Gastroesophageal sphincter (tissue), 4 donors: ENCODE measurements at regions not wholly inside any gene's neighbourhood (a gene's known extent, or its start where the extent isn't known, plus 50 kb on each side); places are given as distances from the start of the nearest gene placed in this dataset.

Source experiments
- ATAC-seq: fragments of 150-250 bp; one replicate; pipeline ENCODE4 v1.9.1; 2016; ENCODE audit warnings: mild to moderate bottlenecking, moderate library complexity
- H3K27ac ChIP-seq, 4 donors: fragments of 200-600 bp; sonication (generic) in 3 of 4; 1 replicate in 3 of 4; 2 replicates in 1 of 4; pipeline ENCODE4 v1.5.1; 2016 to 2019
- H3K27me3 ChIP-seq: fragments of 200-600 bp; sonication (generic); one replicate; pipeline ENCODE4 v1.5.1; 2019
- H3K36me3 ChIP-seq, 2 donors: fragments of 200-600 bp; sonication (generic); one replicate each; pipeline ENCODE4 v1.5.1; 2019; ENCODE audit warnings: control low read depth in 1 of 2
- H3K4me1 ChIP-seq, 3 donors: fragments of 200-600 bp; sonication (generic); 1 replicate in 2 of 3; 2 replicates in 1 of 3; pipeline ENCODE4 v1.5.1; 2016 to 2019; ENCODE audit warnings: control low read depth in 2 of 3
- H3K4me3 ChIP-seq, 2 donors: fragments of 200-600 bp; sonication (generic); one replicate each; pipeline ENCODE4 v1.5.1; 2019; ENCODE audit warnings: mild to moderate bottlenecking in 1 of 2, moderate library complexity in 1 of 2
- H3K9me3 ChIP-seq, 3 donors: fragments of 200-600 bp; sonication (generic); one replicate each; pipeline ENCODE4 v1.5.1; 2017 to 2019; ENCODE audit warnings: control low read depth in 2 of 3
- EP300 ChIP-seq: sonication (generic); formaldehyde crosslinking; IDR thresholded peaks from one replicate; pipeline ENCODE4 v1.6.1; 2017; ENCODE audit warnings: antibody characterized with exemption, mild to moderate bottlenecking
- POLR2A ChIP-seq, 2 donors: fragments of 450-650 bp; IDR thresholded peaks; one replicate each; pipeline ENCODE4 v1.6.1; 2017; ENCODE audit warnings: antibody characterized with exemption in 2 of 2, mild to moderate bottlenecking in 2 of 2, moderate library complexity in 1 of 2
- POLR2AphosphoS5 ChIP-seq: sonication (generic); formaldehyde crosslinking; IDR thresholded peaks from one replicate; pipeline ENCODE4 v1.6.1; 2017; ENCODE audit warnings: antibody characterized with exemption
- WGBS, 2 donors: methylation state at CpG; one replicate each; pipeline ENCODE4 v1.1.5; 2018; ENCODE audit warnings: low coverage in 1 of 2; 5-methylcytosine and 5-hydroxymethylcytosine counted together
- TF ChIP-seq, protein P1 (sequence below), 4 experiments: fragments of 200-600 bp in 2 of 4; fragments of 450-650 bp in 2 of 4; sonication (generic) in 1 of 4; IDR thresholded peaks; one replicate each; pipeline ENCODE4 v1.5.1; 2017 to 2019; ENCODE audit warnings: antibody characterized with exemption in 4 of 4, mild to moderate bottlenecking in 2 of 4, moderate library complexity in 2 of 4

DNA sequence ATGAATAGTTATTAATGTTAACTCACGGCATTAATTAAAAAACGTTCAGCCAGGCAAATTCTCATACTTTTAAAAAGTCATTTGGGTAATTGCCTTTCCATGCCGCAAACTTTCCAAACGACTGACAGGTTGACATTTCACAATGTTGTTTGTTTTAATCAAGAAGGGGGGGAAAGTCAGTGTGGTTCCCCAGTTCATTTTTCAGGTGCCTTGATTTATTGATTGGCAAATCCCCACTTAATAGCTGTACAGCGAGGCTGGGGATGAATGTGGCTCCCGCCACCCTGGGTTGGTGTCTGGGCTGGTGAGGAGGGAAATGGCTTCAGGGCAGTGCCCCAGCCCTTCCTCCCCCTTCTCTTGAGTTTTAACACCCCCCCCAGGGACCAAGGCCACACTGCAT, 318.0 kb downstream of the SOX9 start:
- no peaks in the 10 kb centered on the region for H3K36me3 ChIP-seq
- 74% methylated on average over 4 of the region's 6 CpGs; no CpG with 5 or more reads in 1 of the 2 donors for WGBS, 2 donors
- no peak for TF ChIP-seq POLR2A (IDR thresholded peaks at IDR 0.05)
- TF ChIP-seq, protein P1, sequence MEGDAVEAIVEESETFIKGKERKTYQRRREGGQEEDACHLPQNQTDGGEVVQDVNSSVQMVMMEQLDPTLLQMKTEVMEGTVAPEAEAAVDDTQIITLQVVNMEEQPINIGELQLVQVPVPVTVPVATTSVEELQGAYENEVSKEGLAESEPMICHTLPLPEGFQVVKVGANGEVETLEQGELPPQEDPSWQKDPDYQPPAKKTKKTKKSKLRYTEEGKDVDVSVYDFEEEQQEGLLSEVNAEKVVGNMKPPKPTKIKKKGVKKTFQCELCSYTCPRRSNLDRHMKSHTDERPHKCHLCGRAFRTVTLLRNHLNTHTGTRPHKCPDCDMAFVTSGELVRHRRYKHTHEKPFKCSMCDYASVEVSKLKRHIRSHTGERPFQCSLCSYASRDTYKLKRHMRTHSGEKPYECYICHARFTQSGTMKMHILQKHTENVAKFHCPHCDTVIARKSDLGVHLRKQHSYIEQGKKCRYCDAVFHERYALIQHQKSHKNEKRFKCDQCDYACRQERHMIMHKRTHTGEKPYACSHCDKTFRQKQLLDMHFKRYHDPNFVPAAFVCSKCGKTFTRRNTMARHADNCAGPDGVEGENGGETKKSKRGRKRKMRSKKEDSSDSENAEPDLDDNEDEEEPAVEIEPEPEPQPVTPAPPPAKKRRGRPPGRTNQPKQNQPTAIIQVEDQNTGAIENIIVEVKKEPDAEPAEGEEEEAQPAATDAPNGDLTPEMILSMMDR (IDR thresholded peaks at IDR 0.05), result no peak
- no peak for TF ChIP-seq EP300
- H3K4me1 ChIP-seq, result no peaks in the 10 kb centered on the region
- H3K27ac ChIP-seq, result no peak overlapping the region
- no peak overlapping the region for H3K4me3 ChIP-seq
- no peak for ATAC-seq
- no peaks in the 10 kb centered on the region for H3K9me3 ChIP-seq
- no peaks in the 10 kb centered on the region for H3K27me3 ChIP-seq

GRCh38 chr17:72439893-72440502, 319.2 kb downstream of the SOX9 start:
- TF ChIP-seq EP300, result no peak
- no peak for TF ChIP-seq POLR2AphosphoS5
- no peak for TF ChIP-seq POLR2A (IDR thresholded peaks at IDR 0.05)
- TF ChIP-seq, protein P1 (IDR thresholded peaks at IDR 0.05), result no peak
- Histone ChIP-seq H3K36me3 (no peaks in the 10 kb centered on the region), H3K4me1 (no peaks in the 10 kb centered on the region), H3K27ac (no peak overlapping the region), H3K9me3 (no peaks in the 10 kb centered on the region), H3K27me3 (peaks cover under 1% of the 10 kb centered on the region), H3K4me3 (no peak overlapping the region)
- ATAC-seq, result no peak
- 62 to 67% methylated on average over 3 to 7 of the region's 12 CpGs for WGBS, 2 donors

DNA sequence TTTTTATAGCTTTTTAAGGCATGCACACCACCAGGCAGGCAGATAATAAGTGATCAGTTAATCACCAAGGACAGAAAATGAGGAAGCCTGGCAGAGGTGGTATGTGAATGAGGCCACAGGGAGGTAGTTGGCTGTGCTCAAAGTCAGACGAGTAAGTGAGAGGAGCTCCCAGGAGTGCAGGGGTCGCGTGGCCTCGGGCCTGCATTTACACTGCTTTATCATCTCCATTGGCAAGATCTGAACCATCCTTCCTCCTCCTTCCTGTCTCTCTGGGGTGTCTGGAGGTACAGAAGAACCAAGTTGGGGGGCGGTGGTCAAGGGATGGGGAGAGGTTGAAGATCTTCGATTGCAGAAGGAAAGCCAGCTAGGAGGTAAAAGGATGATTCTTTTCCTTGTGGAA, 320.1 kb downstream of the SOX9 start:
- no peaks in the 10 kb centered on the region for H3K36me3 ChIP-seq
- H3K4me3 ChIP-seq, result no peak overlapping the region
- H3K27me3 ChIP-seq, result peaks cover 9% of the 10 kb centered on the region
- no peaks in the 10 kb centered on the region for H3K4me1 ChIP-seq
- WGBS, 2 donors, result 73 to 91% methylated on average over 6 of the region's 6 CpGs
- no peak overlapping the region for H3K27ac ChIP-seq
- TF ChIP-seq EP300 (no peak), POLR2AphosphoS5 (no peak)
- TF ChIP-seq, protein P1 (IDR thresholded peaks at IDR 0.05), result no peak
- no peaks in the 10 kb centered on the region for H3K9me3 ChIP-seq
- ATAC-seq, result no peak

DNA sequence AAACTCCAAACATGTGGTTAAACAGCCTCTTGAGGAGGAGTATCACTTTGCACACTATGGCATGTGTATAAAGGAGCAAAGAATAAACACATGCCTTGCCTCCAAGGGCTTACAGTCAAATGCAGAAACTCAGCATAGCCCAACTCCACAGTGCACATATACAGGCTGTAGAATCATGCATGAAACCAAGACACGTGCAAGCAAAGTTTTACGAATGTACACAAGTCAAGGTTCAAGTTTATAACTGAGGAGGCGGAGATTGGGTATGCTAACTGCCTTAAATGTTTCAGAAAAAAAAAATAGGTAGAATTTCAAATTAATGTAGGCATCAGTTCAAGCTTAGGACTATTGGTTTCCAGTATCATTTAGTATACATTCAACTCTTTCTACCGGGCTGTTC, 321.1 kb downstream of the SOX9 start:
- Histone ChIP-seq H3K27me3 (peaks cover 9% of the 10 kb centered on the region), H3K36me3 (no peaks in the 10 kb centered on the region), H3K4me3 (no peak overlapping the region), H3K27ac (no peak overlapping the region), H3K9me3 (no peaks in the 10 kb centered on the region), H3K4me1 (no peaks in the 10 kb centered on the region)
- WGBS, 2 donors, result 83 to 91% methylated on average over 4 of the region's 4 CpGs
- ATAC-seq, result no peak
- no peak for TF ChIP-seq POLR2AphosphoS5
- TF ChIP-seq EP300, result no peak
- no peak for TF ChIP-seq POLR2A (IDR thresholded peaks at IDR 0.05)
- TF ChIP-seq, protein P1 (IDR thresholded peaks at IDR 0.05), result no peak

DNA sequence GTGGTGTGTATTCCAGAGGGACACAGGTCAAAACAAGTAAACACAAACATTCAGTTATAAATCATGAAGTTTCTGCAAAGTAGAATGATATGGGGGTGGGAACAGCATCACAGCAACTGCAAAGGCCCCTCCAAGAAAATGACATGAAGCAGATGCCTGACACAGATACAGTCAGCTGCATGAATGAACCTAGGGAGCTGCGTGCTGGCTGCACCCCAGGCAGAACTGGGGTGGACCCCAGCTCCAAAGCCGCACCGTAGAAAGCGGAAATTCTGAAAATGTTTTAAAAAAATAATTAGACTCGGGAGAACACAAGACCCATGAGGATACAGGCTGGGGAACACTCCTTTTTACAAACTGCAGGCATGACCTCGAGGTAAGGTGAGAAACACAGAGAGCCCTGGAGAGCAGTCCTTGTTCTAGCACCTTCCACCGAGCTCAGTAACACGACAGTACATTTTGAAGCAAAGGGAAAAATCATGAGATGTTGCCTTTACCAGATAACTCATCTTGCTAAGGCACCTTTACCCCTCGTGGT, 323.8 kb downstream of the SOX9 start:
- Histone ChIP-seq H3K9me3 (no peaks in the 10 kb centered on the region), H3K27ac (no peak overlapping the region), H3K4me3 (no peak overlapping the region), H3K36me3 (no peaks in the 10 kb centered on the region), H3K4me1 (no peaks in the 10 kb centered on the region), H3K27me3 (peaks cover 9% of the 10 kb centered on the region)
- ATAC-seq, result no peak
- TF ChIP-seq POLR2A (IDR thresholded peaks at IDR 0.05), result no peak
- no peak for TF ChIP-seq POLR2AphosphoS5
- no peak for TF ChIP-seq EP300
- TF ChIP-seq, protein P1 (IDR thresholded peaks at IDR 0.05), result no peak
- 77 to 80% methylated on average over 9 of the region's 9 CpGs for whole genome bisulfite sequencing, 2 donors
